ENCODE measurements at regions not wholly inside any gene's neighbourhood (a gene's known extent, or its start where the extent isn't known, plus 50 kb on each side); places are given as distances from the start of the nearest gene placed in this dataset.
A peak's percentile ranks its signal among the peaks of the same experiment; 100 is the strongest.
"Not testable (repeated sequence)": the region's sequence is repeated elsewhere in the genome, so short reads cannot be mapped to it uniquely, and the experiment has no call there.

DNA sequence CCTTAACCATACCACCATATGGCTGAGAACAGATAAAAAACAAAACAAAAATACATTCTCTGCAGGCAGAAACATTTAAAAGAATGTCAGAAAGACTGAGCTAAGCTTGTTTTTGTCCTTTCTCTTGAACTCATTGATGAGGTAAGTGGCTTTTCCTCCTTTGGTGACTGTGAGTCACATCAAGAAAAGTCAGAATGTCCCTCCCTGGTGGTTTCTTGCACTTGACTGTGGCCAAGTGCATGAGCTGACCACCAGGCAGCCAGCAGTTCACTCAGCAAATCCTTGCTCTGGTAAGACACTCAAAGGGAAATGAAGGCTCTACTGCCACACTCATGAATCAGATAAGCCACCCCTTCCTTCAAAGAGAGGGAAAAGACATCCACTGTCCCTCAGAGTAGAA is 970.9 kb downstream of the TAF11L14 start:
- DNase-seq, result no peak

DNA sequence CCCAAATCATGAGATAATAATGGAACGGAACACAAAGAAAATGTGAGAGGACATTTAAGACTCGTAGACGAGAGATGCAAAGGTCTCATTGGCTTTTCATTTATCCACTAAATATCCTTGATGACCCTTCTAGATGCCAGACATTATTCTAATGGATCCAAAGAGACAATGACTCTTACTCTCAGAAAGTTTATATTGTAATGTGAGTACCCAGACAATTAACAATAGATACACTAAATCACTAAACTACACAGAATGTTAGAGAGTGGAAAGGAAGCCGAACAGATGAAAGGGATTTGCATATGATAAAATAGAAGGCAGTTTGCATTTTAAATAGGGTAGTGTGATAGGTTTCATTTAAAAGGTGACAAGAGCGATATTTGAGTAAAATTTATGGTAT is 973.3 kb downstream of the TAF11L14 start:
- DNase-seq, result no peak

DNA sequence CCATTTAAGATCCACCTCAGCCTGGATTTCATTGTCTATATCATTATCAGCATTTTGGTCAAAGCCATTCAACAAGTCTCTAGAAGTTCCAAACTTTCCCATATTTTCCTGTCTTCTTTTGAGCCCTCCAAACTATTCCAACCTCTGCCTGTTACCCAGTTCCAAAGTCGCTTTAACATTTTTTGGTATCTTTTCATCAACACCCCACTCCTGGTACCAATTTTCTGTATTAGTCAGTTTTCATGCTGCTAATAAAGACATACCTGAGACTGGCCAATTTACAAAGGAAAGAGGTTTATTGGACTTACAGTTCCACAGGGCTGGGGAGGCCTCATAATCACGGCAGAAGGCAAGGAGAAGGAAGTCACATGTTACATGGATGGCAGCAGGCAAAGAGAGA is 982.9 kb downstream of the TAF11L14 start:
- not testable (repeated sequence) for DNase-seq

DNA sequence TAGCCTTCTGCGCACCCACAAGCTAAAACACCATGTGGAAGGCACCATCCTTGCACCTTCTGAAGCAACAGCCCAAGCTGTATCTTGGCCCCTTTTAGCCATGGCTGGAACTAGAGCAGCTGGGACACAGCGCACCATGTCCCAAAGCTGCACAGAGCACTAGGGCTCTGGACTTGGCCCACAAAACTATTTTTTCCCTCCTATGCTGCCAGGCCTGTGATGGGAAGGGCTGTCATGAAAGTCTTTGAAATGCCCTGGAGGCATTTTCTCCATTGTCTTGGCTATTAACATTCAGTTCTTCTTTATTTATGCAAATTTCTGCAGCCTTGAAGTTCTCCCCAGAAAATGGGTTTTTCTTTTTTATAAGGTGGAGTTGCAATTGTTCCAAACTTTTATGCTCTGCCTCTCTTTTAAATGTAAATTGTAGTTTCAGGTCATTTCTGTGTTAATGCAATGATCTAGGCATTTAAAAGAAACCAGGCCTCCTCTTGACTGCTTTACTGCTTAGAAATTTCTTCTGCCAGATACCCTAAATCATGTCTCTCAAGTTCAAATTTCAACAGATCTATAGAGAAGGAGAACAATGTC is 996.3 kb downstream of the TAF11L14 start:
- no peak for DNase-seq

DNA sequence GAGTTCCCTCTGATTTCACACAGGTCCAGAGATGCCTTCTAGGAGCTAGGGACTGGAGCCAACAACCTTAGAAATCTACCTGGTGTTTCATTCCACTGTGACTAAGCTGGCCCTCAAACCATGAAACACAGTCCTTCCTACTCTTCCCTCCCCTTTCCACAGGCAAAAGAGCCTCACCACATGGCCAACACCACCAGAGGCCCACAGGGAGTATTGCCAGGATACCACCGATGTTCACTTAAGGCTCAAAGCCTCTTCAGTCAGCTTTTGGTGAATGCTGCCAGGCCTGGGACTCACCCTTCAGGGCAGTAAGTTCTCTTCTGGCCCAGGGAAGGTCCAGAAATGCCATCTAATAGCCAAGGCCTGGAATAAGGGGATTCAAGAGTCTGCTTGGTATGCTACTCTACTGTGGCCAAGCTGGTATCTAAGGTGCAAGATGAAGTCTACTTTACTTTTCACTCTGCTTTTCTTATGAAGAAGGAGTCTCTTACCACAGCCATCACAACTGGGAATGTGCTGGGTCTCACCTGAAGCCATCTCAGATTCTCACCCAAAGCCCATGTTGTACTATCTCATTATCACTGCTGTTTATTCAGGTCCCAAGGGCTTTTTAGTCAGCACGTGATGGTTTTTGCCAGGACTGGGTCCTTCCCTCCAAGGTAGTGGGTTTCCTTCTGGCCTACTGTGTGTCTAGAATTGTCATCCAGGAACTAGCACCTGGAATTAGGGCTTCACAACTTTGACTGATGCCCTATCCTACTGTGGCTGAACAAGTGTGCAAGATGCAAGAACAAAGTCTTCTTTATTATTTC is 1018.4 kb downstream of the TAF11L14 start:
- no peak for DNase-seq

DNA sequence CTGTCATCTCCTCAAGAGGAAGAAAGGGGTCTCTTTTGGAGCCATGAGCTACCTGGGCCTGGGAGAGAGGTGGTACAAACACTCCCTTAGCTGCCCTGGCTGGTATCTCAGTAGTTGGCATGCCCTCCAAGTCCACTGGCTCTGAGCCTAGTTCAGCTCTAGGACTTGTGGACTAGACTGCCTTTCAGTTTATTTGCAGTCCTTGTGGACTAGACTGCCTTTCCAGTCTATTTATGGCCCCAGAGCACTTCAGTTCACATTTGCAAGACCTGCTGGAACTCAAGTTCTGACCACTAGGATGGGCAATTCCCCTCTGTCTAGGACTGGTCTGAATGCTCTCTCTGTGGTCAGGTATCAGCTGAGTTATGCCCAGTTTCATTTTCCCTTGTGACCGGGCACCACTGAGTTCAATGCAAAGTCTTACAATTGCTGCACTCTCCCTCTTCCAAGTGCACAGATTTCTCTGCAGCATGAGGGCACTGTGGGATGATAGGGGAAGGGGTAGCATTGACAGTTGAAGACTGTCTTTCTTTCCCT is 1019.0 kb downstream of the TAF11L14 start:
- no peak for DNase-seq

DNA sequence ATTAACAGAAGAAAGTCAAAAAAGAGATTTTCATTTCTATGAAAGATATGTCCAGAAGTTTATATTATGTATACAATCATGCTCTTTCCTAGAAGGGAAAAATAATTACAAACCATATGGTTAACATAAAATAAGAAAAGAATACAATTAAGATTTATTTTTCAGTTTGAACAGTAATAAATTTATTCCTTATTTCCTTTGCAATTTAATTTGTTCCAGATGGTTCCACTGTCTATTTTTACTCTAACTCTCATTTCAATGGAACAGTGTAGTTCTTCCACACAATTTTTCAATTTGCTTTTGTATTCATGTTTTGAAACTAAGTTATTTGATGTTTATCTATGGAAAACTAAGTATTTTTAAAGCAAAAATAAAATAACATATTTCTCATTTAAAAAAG is 1026.3 kb downstream of the TAF11L14 start:
- DNase-seq, result no peak

DNA sequence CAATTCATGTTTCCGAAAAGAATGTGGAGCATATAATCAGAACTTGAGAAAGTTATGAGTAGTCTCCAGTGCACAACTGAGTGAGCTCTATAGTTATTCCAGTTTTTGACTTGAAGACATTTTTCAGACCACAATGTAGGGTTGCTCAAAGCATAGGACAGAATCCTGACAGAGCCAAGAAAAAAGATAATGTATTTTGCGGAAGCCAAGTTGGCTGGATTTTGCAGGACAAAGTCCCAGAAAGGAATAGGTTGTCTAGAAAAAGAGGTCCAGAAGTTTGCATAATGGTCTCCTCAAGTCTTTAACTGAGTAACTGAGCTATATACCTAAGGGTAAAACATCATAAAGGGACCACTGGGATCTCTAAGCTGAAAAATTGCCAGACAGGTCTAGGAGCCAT is 1028.0 kb downstream of the TAF11L14 start:
- DNase-seq, result no peak

DNA sequence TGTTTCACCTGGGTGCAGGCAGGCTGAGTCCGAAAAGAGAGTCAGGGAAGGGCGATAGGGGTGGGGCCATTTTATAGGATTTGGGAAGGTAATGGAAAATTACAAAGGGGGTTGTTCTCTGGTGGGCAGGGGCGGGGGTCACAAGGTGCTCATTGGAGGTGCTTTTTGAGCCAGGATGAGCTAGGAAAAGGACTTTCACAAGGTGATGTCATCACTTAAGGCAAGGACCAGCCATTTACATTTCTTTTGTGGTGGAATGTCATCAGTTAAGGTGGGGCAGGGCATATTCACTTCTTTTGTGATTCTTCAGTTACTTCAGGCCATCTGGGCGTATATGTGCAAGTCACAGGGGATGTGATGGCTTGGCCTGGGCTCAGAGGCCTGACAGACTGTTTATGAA is 1040.0 kb downstream of the TAF11L14 start:
- DNase-seq, result not testable (repeated sequence)

DNA sequence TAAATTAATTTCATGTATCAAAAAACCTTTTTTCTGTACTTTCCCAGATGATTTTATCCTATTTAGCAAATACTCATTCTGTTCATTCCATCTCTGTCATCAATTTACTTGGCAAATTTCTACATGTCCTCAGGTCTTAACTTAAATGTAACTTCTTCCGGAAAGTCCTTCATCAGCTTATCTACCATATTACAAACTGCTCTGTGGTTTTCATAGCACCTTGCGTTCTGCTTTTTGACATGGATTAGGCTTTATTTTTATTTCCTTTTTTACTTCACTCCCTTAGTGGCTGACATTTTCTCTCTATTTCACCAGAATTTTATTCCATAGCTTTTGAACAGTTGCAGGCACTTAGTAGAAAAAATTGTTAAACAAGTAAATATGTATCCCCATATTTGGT is 1040.8 kb downstream of the TAF11L14 start:
- DNase-seq, result no peak

DNA sequence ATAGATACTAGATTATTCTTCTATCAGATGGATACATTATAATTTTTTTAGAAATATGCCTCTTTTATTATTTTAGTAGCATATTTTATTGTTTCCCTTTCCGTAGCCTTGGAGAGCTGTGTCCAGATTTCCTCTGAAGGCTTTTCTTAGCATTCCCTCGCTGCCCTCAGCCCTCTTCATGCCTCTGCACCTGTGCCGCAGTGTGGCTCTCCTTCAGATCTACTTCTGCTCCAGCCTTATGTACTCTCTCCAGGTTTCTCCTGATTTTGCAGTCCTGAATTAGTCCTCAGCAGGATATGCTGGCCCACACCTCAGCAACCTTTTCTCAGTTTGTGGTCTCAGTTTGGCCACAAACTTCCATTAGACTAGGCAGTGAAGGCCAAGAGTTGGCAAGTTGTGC is 1052.0 kb downstream of the TAF11L14 start:
- no peak for DNase-seq

DNA sequence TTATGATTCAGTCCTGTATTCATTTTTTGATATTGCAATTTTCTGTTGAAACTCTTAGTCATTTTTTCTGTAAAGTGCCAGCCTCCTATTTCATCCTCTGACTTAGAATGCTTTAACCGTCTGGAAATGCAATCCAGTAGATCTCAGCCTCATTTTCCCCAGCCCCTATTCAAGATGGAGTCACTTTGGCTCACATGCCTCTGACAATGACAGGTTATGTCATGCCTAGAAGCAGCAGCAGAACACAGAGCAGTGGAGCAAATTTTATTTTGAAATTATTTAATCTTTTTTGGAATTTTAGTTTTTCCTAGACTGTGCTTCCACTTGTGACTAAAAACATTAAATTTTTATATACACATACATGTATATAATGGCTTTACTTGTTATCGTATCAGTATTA is 1053.2 kb downstream of the TAF11L14 start:
- DNase-seq, result no peak

DNA sequence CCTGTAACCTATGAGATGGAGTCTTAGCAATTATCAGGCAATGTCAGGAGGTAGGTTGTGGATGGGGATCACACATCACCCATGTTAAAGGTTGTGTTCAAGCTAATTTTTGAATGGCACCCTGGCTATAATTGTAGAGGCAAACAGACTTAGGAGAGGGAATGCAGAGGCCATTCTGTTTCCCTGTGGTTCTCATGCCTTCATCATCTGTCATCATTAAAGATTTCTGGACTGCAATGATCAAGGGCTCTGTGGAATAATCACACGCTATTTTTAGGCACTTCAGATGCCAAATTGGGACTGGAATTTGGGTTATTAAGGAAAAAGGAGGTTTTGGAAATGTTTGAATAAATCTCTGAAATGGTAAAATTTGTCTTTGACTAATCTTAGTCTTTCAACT is 1065.4 kb downstream of the TAF11L14 start:
- no peak for DNase-seq

DNA sequence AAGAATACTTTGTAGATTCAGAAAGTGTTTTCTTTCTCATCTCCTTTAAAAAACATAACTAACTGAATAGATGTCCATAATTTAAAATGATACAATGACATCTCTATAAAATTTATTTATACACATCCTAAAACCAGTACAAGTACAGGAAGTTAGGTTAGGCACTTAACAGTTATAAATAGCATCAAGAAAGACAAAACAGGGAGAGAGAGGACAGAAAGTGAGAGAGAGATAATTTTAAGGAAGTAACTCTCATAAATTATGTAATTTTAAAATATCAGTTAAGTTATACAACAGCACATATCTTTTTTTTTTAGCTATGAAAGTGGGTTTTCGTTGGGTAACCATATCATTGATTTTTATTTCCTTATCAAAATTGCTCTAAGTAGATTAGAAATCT is 1068.6 kb downstream of the TAF11L14 start:
- no peak for DNase-seq

DNA sequence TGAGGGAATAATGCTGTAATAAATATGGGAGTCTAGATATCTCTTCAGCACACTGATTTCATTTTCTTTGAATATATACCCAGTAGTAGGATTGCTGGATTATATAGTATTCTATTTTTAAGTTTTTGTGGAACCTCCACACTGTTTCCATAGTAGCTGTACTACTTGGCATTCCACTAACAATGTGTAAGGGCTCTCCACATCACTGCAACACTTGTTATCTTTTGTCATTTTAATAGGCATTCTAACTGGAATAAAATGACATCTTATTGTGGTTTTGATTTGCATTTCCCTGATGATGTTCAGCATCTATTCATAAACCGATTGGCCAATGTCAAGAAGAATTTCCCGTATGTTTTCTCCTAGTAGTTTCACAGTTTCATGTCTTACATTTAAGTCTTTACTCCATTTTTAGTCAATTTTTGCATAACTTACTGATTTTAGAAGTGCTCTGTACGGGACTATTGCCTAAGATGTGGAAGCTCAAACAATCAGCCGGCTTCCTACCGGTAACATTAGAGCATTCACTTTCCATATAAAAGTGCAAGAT is 1078.8 kb downstream of the TAF11L14 start:
- DNase-seq, result no peak

DNA sequence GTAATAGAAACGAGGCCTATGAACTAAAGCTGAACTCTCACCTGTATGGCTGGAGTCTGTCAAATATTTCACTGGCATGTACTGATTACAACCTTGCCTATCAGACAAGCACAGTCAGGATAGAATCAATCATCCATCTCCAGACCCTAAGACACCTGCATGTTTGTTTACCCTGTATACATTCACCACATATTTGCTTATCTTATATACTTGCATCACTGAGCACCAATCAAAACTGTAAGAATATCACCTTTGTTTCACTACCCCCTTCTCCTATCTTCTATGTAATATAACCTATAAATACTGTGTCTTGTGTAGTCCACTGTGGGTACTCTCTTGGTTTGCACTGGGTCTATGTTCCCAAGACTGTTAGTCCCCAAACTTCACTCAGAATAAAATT is 1085.7 kb downstream of the TAF11L14 start:
- DNase-seq, result peak; percentile 66 to 68

DNA sequence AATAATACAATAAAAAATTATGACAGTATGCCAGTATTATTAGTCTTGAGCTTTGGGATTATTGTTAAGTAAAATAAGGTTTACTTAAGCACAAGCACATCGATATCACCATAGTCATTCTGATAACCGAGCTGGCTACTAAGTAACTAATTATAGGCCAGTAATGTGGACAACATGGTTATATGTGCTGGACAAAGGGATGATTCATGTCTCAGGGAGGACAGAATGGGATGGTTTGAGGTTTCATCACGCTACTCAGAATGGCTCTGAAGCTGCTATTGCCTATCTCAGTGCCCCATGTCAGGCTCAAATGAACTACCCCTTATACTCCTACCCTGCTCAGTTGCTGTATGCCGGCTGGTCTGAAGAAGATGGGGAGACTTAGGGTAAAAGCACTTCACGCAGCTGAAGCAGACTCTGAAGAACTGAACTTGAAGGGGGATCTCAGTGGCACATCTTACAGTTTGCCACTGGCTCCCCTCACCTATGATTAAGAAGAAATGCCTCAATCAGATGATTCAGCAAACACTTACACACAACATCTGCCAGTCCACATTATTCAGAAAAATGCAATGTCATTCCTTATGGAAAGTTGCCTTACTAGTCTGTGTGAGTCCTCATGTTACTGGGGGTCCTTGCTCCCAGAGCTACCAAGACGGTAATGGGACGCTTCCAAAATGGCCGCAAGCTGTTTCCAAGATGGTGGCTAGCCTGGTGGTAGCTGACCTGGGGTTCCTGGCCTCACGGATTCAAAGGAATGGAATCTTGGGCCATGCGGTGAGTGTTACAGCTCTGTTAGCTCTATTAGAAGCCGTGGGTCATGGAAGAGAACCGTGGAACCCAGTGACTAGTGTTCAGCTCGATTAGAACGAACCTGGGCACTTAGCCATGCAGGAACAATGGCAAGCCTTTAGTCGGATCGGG is 1098.6 kb downstream of the TAF11L14 start:
- no peak for DNase-seq

DNA sequence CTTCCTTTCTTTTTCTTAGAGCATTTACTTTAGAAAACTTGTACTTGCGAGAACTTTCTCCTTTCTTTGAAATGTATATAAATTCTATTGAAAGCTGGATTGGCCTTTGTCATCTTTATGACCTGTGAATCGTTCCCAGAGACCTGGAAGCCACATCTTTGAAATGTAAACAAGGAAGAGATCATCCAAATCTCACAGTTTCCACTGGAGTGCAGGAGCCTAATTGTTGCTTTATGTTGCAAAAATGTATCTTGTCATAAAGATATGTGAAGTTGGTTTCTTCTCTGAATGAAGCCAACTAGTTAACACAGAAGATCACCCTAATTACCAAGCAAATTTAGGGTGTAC is 1101.8 kb downstream of the TAF11L14 start:
- no peak for DNase-seq

DNA sequence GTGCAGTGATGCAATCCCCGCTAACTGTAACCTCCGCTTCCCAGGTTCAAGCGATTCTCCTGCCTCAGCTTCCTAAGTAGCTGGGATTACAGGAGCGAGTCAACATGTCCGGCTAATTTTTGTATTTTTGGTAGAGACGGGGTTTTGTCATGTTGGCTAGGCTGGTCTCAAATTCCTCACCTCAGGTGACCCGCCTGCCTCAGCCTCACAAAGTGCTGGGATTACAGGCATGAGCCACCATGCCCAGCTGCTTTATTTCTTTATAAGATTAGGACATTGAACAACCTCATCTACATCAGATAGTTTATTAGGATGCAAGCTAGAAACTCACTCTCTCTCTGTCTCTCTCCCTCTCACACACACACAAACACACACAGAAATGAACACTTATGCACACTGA is 1102.5 kb downstream of the TAF11L14 start:
- DNase-seq, result not testable (repeated sequence)

DNA sequence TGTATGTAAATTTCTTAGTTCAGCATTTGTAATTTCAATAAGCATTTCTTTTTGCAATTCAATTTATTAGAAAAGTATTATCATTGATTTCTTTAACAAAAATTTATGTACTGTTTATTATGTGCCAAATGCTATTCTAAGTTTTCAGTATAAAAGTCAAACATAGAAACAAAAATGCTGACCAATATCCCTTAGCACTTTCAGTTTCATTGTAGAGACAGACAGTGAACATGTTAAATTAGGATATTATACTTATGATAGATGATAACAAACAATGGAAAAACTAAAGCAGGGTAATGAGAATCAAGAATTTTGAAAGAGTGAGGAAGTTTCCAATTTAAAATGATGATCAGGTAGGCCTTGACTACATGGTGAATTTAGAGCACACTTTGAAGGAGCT is 1106.0 kb downstream of the TAF11L14 start:
- no peak for DNase-seq

DNA sequence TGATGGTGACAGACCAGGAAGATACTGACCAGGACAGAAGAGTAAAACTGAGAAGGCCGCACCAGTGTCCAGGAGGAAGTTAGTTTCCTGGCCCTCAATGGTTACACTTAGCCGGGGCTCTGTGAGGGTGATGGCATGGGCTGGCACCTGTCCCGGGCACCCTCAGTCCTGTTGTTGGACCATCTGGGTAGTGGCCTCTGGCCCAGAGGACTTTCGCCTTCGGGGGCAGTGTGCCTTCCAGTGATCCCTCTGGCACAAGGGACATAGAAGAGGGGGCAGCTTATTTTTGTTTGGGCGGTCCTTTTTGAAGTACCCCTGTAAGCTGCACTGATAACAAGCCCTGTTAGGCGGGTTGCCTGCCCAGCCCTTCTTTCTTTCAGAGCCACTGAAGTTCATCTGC is 1108.6 kb downstream of the TAF11L14 start:
- DNase-seq, result no peak

DNA sequence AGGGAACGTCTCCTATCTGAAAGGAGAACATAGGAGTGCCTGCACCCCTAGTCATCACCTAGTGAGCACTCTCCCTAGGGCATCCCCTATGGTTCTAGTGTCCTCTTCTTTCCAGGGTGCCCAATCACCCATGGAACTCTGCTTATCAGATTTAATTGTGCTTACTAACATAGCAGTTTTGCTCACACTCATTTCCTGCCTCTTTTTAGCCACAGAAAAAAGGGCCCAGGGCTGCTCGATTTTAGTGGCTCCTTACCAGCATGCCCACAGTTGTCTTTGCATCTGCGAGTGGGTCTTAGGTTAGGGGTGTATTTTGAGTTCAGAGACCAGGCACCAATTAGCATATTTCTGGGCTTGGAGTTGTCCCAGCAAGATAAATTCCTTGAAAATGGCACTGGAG is 1110.2 kb downstream of the TAF11L14 start:
- no peak for DNase-seq
